Liver (tissue), 8 donors: ENCODE measurements at regions not wholly inside any gene's neighbourhood (a gene's known extent, or its start where the extent isn't known, plus 50 kb on each side); places are given as distances from the start of the nearest gene placed in this dataset.
A peak's percentile ranks its signal among the peaks of the same experiment; 100 is the strongest.

Experiments used
- DNase-seq: peaks from one replicate; pipeline ENCODE4 v3.0.0-alpha.2; 2017; ENCODE audit warnings: low spot score
- H3K27ac ChIP-seq, 2 donors: one replicate each; pipeline ENCODE4 v1.7.0; 2013; ENCODE audit warnings: inconsistent platforms in 2 of 2, low read length in 2 of 2, control low read depth in 1 of 2, low read depth in 1 of 2, mild to moderate bottlenecking in 1 of 2
- H3K27me3 ChIP-seq, 4 donors: one replicate each; pipeline versions ENCODE4 v1.6.1 to v1.7.0; 2013; ENCODE audit warnings: low read length in 3 of 4, inconsistent platforms in 1 of 4, mild to moderate bottlenecking in 1 of 4, moderate library complexity in 1 of 4; ENCODE audit not compliant: control insufficient read depth in 4 of 4, insufficient read depth in 4 of 4
- H3K36me3 ChIP-seq, 4 donors: one replicate each; pipeline versions ENCODE4 v1.6.1 to v1.7.0; 2013; ENCODE audit warnings: low read length in 3 of 4, mild to moderate bottlenecking in 3 of 4, low read depth in 1 of 4, moderate library complexity in 1 of 4; ENCODE audit not compliant: control insufficient read depth in 4 of 4, insufficient read depth in 3 of 4
- H3K4me1 ChIP-seq, 4 donors: one replicate each; pipeline versions ENCODE4 v1.6.1 to v1.7.0; 2013; ENCODE audit warnings: low read length in 3 of 4, mild to moderate bottlenecking in 3 of 4, moderate library complexity in 1 of 4; ENCODE audit not compliant: control insufficient read depth in 4 of 4, insufficient read depth in 4 of 4
- H3K4me3 ChIP-seq, 3 donors: one replicate each; pipeline versions ENCODE4 v1.6.1 to v1.7.0; 2013; ENCODE audit warnings: low read length in 3 of 3, control low read depth in 1 of 3, low read depth in 1 of 3, mild to moderate bottlenecking in 1 of 3
- H3K9ac ChIP-seq, 2 donors: one replicate each; pipeline ENCODE4 v1.7.0; 2013; ENCODE audit warnings: low read length in 2 of 2, mild to moderate bottlenecking in 2 of 2, moderate library complexity in 2 of 2, control low read depth in 1 of 2, low read depth in 1 of 2
- H3K9me3 ChIP-seq, 4 donors: one replicate each; pipeline versions ENCODE4 v1.6.1 to v1.7.0; 2013; ENCODE audit warnings: low read length in 3 of 4; ENCODE audit not compliant: control insufficient read depth in 4 of 4
- ATF3 ChIP-seq: IDR thresholded peaks from 2 replicates; pipeline ENCODE4 v1.6.1; 2016; ENCODE audit warnings: antibody characterized with exemption
- CTCF ChIP-seq: fragments of 150-350 bp; IDR thresholded peaks from 2 replicates; pipeline ENCODE4 v1.5.1; 2017; ENCODE audit warnings: improper control_type of control experiment, low read depth, low read length; ENCODE audit not compliant: missing input control
- FOXA1 ChIP-seq: IDR thresholded peaks from 2 replicates; pipeline ENCODE4 v1.6.1; 2016; ENCODE audit warnings: antibody characterized with exemption
- FOXA2 ChIP-seq: IDR thresholded peaks from 2 replicates; pipeline ENCODE4 v1.6.1; 2016; ENCODE audit warnings: antibody characterized with exemption
- GABPA ChIP-seq, 2 donors: IDR thresholded peaks in 1 of 2; conservative IDR thresholded peaks in 1 of 2; 2 replicates each; pipeline ENCODE4 v1.6.1; 2016; ENCODE audit warnings: antibody characterized with exemption in 2 of 2, mild to moderate bottlenecking in 1 of 2, moderate library complexity in 1 of 2
- HNF4G ChIP-seq: IDR thresholded peaks from 2 replicates; pipeline ENCODE4 v1.6.1; 2016; ENCODE audit warnings: antibody characterized with exemption
- JUND ChIP-seq, 2 donors: IDR thresholded peaks; 2 replicates each; pipeline ENCODE4 v1.6.1; 2016; ENCODE audit warnings: antibody characterized with exemption in 2 of 2
- NR2F2 ChIP-seq: IDR thresholded peaks from 2 replicates; pipeline ENCODE4 v1.6.1; 2016; ENCODE audit warnings: antibody characterized with exemption
- RAD21 ChIP-seq, 2 donors: IDR thresholded peaks; 2 replicates each; pipeline ENCODE4 v1.6.1; 2016; ENCODE audit warnings: antibody characterized with exemption in 2 of 2, mild to moderate bottlenecking in 2 of 2
- RXRA ChIP-seq, 2 donors: IDR thresholded peaks; 2 replicates each; pipeline ENCODE4 v1.6.1; 2017 to 2018; ENCODE audit warnings: antibody characterized with exemption in 2 of 2, mild to moderate bottlenecking in 1 of 2
- TAF1 ChIP-seq: conservative IDR thresholded peaks from 2 replicates; pipeline ENCODE4 v1.6.1; 2016; ENCODE audit warnings: antibody characterized with exemption, mild to moderate bottlenecking
- YY1 ChIP-seq: IDR thresholded peaks from 2 replicates; pipeline ENCODE4 v1.6.1; 2016; ENCODE audit warnings: antibody characterized with exemption, mild to moderate bottlenecking
- WGBS: extraction: QIAGEN DNeasy Blood & Tissue Kit; methylation state at CpG from one replicate; pipeline ENCODE4 v1.1.7; 2013; 5-methylcytosine and 5-hydroxymethylcytosine counted together
- TF ChIP-seq, protein P1 (sequence below): IDR thresholded peaks from 2 replicates; pipeline ENCODE4 v1.6.1; 2016; ENCODE audit warnings: antibody characterized with exemption, mild to moderate bottlenecking
- TF ChIP-seq, protein P2 (sequence below): IDR thresholded peaks from 2 replicates; pipeline ENCODE4 v1.6.1; 2016; ENCODE audit warnings: antibody characterized with exemption
- donor health status: healthy.
- donor health status: healthy.
- donor health status: healthy.
- donor health status: healthy.
- donor health status: healthy.

GRCh38 chr2:217258170-217258569 is 398.3 kb upstream of the TNP1 start:
- WGBS, result 44% methylated on average over 3 of the region's 3 CpGs
- no peaks in the 10 kb centered on the region for H3K36me3 ChIP-seq
- H3K9me3 ChIP-seq, result no peaks in the 10 kb centered on the region
- TF ChIP-seq NR2F2, result peak; percentile 95
- TF ChIP-seq RXRA (IDR thresholded peaks at IDR 0.05), result peak; percentile 18 to 51
- no peak for TF ChIP-seq ATF3
- TF ChIP-seq RAD21 (IDR thresholded peaks at IDR 0.05), result peak in 1 of 2 donors; percentile 18
- DNase-seq, result no peak
- no peaks in the 10 kb centered on the region for H3K27me3 ChIP-seq
- no peak overlapping the region for H3K27ac ChIP-seq
- H3K4me3 ChIP-seq, result no peak overlapping the region
- no peak overlapping the region for H3K9ac ChIP-seq
- no peaks in the 10 kb centered on the region for H3K4me1 ChIP-seq

DNA sequence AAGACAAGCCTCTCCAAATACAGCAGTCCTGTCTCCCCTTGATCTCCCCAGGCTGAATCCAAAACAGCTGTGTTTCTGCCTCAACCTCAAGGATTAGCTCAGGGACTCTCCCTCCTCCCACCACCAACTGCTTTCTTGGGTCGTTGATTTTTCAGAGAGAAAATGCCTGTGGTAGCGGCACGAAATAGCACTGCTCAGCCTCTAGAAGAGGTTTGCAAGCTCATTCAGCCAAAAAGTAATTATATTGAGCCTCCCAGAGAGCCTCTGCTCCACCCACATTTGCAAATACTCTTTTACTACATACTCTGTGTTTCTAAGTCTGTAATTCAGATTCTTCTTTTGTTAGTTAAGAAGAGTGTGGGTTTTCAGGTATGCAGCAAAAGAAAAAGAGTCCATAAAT is 396.4 kb upstream of the TNP1 start:
- no peak for DNase-seq
- 83% methylated on average over 3 of the region's 3 CpGs for WGBS

GRCh38 chr2:217254111-217254510 is 394.2 kb upstream of the TNP1 start:
- no peak for DNase-seq
- Histone ChIP-seq H3K9me3 (no peaks in the 10 kb centered on the region), H3K4me3 (no peak overlapping the region), H3K36me3 (no peaks in the 10 kb centered on the region), H3K9ac (no peak overlapping the region), H3K4me1 (no peaks in the 10 kb centered on the region), H3K27me3 (peaks cover 0 to 2% (median 0%) of the 10 kb centered on the region in 4 donors), H3K27ac (no peak overlapping the region)
- TF ChIP-seq TAF1 (no peak), JUND (IDR thresholded peaks at IDR 0.05) (no peak)
- 83% methylated on average over 2 of the region's 2 CpGs for WGBS

More for the DNA sequence above, 396.4 kb upstream of the TNP1 start:
- no peak overlapping the region for H3K9ac ChIP-seq
- no peak for TF ChIP-seq HNF4G
- no peak overlapping the region for H3K4me3 ChIP-seq
- H3K27ac ChIP-seq, result no peak overlapping the region
- no peaks in the 10 kb centered on the region for H3K36me3 ChIP-seq
- no peaks in the 10 kb centered on the region for H3K9me3 ChIP-seq
- no peaks in the 10 kb centered on the region for H3K4me1 ChIP-seq
- no peaks in the 10 kb centered on the region for H3K27me3 ChIP-seq

GRCh38 chr2:217252181-217252580 is 392.3 kb upstream of the TNP1 start:
- no peak for DNase-seq
- Histone ChIP-seq H3K27ac (no peak overlapping the region), H3K4me1 (no peaks in the 10 kb centered on the region), H3K36me3 (no peaks in the 10 kb centered on the region), H3K9me3 (no peaks in the 10 kb centered on the region), H3K27me3 (peaks cover 0 to 2% (median 0%) of the 10 kb centered on the region in 4 donors), H3K9ac (no peak overlapping the region), H3K4me3 (no peak overlapping the region)
- 87% methylated on average over 4 of the region's 4 CpGs for WGBS
- TF ChIP-seq FOXA1, result no peak
- no peak for TF ChIP-seq TAF1
- TF ChIP-seq, protein P1, sequence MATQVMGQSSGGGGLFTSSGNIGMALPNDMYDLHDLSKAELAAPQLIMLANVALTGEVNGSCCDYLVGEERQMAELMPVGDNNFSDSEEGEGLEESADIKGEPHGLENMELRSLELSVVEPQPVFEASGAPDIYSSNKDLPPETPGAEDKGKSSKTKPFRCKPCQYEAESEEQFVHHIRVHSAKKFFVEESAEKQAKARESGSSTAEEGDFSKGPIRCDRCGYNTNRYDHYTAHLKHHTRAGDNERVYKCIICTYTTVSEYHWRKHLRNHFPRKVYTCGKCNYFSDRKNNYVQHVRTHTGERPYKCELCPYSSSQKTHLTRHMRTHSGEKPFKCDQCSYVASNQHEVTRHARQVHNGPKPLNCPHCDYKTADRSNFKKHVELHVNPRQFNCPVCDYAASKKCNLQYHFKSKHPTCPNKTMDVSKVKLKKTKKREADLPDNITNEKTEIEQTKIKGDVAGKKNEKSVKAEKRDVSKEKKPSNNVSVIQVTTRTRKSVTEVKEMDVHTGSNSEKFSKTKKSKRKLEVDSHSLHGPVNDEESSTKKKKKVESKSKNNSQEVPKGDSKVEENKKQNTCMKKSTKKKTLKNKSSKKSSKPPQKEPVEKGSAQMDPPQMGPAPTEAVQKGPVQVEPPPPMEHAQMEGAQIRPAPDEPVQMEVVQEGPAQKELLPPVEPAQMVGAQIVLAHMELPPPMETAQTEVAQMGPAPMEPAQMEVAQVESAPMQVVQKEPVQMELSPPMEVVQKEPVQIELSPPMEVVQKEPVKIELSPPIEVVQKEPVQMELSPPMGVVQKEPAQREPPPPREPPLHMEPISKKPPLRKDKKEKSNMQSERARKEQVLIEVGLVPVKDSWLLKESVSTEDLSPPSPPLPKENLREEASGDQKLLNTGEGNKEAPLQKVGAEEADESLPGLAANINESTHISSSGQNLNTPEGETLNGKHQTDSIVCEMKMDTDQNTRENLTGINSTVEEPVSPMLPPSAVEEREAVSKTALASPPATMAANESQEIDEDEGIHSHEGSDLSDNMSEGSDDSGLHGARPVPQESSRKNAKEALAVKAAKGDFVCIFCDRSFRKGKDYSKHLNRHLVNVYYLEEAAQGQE, result no peak
- TF ChIP-seq FOXA2, result no peak
- no peak for TF ChIP-seq HNF4G
- TF ChIP-seq CTCF, result no peak
- TF ChIP-seq YY1, result no peak
- no peak for TF ChIP-seq RAD21 (IDR thresholded peaks at IDR 0.05)
- TF ChIP-seq, protein P2, sequence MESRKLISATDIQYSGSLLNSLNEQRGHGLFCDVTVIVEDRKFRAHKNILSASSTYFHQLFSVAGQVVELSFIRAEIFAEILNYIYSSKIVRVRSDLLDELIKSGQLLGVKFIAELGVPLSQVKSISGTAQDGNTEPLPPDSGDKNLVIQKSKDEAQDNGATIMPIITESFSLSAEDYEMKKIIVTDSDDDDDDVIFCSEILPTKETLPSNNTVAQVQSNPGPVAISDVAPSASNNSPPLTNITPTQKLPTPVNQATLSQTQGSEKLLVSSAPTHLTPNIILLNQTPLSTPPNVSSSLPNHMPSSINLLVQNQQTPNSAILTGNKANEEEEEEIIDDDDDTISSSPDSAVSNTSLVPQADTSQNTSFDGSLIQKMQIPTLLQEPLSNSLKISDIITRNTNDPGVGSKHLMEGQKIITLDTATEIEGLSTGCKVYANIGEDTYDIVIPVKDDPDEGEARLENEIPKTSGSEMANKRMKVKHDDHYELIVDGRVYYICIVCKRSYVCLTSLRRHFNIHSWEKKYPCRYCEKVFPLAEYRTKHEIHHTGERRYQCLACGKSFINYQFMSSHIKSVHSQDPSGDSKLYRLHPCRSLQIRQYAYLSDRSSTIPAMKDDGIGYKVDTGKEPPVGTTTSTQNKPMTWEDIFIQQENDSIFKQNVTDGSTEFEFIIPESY, result no peak
- no peak for TF ChIP-seq GABPA (IDR thresholded peaks at IDR 0.05 in 1 of 2, conservative IDR thresholded peaks at IDR 0.05 in 1 of 2)
